ENCODE measurements at regions not wholly inside any gene's neighbourhood (a gene's known extent, or its start where the extent isn't known, plus 50 kb on each side); places are given as distances from the start of the nearest gene placed in this dataset.

DNA sequence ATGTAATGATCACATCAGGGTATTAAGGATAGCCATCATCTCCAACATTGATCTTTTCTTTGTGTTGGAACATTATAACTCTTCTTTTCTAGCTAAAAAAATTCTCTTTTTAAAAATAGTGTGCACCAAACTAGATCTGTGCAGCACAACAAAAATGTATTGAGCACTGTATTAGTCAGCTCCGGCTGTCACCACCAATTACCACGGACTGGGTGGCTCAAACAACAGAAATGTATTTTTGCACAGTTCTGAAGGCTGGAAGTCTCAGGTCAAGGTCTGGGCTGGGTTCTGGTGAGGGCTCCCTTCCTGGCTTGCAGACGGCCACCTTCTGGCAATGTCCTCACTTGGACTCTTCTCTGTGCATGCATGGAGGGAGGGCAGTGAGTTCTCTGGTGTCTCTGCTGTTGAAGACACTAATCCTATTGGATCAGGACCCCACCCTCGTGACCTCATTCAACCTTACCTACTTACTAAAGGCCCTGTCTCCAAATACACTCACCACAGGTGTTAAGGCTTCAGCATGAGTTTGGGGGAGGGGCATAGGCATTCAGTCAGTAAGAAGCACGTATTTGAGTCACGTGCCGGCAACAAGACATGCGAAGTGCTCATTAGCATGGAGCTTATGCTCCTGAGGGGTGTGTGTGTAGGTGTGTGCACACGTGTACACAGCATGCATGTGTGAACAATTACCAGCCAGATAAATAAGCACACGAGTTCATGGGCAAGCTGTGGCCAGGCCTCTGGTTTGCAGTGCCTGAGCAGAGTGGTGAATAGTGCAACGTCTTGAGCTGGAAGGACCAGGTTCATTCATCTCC is 89.4 kb upstream of the SH3PXD2B start:
- TF ChIP-seq, protein P1, sequence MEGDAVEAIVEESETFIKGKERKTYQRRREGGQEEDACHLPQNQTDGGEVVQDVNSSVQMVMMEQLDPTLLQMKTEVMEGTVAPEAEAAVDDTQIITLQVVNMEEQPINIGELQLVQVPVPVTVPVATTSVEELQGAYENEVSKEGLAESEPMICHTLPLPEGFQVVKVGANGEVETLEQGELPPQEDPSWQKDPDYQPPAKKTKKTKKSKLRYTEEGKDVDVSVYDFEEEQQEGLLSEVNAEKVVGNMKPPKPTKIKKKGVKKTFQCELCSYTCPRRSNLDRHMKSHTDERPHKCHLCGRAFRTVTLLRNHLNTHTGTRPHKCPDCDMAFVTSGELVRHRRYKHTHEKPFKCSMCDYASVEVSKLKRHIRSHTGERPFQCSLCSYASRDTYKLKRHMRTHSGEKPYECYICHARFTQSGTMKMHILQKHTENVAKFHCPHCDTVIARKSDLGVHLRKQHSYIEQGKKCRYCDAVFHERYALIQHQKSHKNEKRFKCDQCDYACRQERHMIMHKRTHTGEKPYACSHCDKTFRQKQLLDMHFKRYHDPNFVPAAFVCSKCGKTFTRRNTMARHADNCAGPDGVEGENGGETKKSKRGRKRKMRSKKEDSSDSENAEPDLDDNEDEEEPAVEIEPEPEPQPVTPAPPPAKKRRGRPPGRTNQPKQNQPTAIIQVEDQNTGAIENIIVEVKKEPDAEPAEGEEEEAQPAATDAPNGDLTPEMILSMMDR (IDR thresholded peaks at IDR 0.05), result no peak
- no peak for TF ChIP-seq POLR2A (IDR thresholded peaks at IDR 0.05)
